ENCODE measurements at regions not wholly inside any gene's neighbourhood (a gene's known extent, or its start where the extent isn't known, plus 50 kb on each side); places are given as distances from the start of the nearest gene placed in this dataset.

GRCh38 chrX:98452456-98452855, 1568.7 kb downstream of the RPA4 start:
- Mint-ChIP-seq H3K27me3 (no peaks in the 10 kb centered on the region), H3K4me1 (ENCODE audit: low read depth) (no peaks in the 10 kb centered on the region), H3K36me3 (no peaks in the 10 kb centered on the region), H3K27ac (no peak overlapping the region), H3K4me3 (no peak overlapping the region), H3K9me3 (no peaks in the 10 kb centered on the region)
- CTCF ChIA-PET = no interaction called here
- intact Hi-C loops (cut with micrococcal nuclease) = no loop called here
- DNase-seq = no peak
- POLR2A ChIA-PET = no interaction called here

DNA sequence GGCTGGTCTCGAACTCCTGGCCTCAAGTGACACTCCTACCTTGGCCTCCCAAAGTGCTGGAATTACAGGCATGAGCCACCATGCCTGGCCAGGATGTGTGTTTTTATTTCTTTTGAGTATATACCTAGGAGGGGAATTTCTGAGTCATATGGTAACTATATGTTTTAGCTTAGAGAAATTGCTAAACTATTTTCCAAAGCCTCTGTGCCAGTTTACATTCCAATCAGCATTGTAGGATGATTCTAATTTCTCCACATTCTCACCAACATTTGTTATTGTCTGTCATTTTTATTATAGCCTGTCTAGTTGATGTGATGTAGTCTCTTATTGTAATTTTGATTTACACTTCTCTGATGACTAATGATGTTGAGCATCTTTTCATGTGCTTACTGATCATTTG, 1576.0 kb downstream of the RPA4 start:
- intact Hi-C loops (cut with micrococcal nuclease) = no loop called here
- CTCF ChIA-PET = no interaction called here
- DNase-seq = no peak
- Mint-ChIP-seq H3K4me3 (no peak overlapping the region), H3K4me1 (ENCODE audit: low read depth) (no peaks in the 10 kb centered on the region), H3K36me3 (no peaks in the 10 kb centered on the region), H3K27me3 (no peaks in the 10 kb centered on the region), H3K9me3 (no peaks in the 10 kb centered on the region), H3K27ac (no peak overlapping the region)
- POLR2A ChIA-PET = no interaction called here

- ChIA-PET CTCF (no interaction called here), POLR2A (no interaction called here)
- intact Hi-C loops (cut with micrococcal nuclease) = no loop called here
Observed at GRCh38 chrX:98480606-98481005, 1596.9 kb downstream of the RPA4 start.

DNA sequence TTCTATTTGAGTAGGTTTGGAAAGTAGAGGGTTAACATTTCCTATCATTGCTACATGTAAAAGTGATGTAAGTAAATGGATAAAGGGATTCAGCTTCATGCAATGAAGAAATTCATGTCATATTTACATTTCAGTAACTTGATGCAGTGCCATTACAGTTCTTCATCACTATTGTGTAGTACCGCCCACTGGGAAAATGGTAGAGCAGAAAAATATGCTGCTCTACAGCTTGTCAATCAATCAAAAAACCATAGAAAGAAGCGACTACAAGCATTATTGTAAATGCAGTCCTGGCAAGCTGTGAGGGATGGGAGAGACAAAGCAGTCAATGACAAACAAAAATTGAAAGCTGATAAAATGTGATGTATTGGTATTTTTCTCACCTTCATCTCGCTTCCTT, 1597.9 kb downstream of the RPA4 start:
- H3K4me1 Mint-ChIP-seq (ENCODE audit: low read depth) = no peaks in the 10 kb centered on the region
- POLR2A ChIA-PET = no interaction called here
- peaks cover 3% of the 10 kb centered on the region for H3K9me3 Mint-ChIP-seq
- no peak overlapping the region for H3K27ac Mint-ChIP-seq
- no peak overlapping the region for H3K4me3 Mint-ChIP-seq
- no peaks in the 10 kb centered on the region for H3K36me3 Mint-ChIP-seq
- no peak for DNase-seq
- intact Hi-C loops (cut with micrococcal nuclease) = no loop called here
- no peaks in the 10 kb centered on the region for H3K27me3 Mint-ChIP-seq
- CTCF ChIA-PET = no interaction called here

More at GRCh38 chrX:98480606-98481005, 1596.9 kb downstream of the RPA4 start:
- Mint-ChIP-seq H3K36me3 (no peaks in the 10 kb centered on the region), H3K27me3 (no peaks in the 10 kb centered on the region), H3K9me3 (peaks cover 3% of the 10 kb centered on the region), H3K27ac (no peak overlapping the region), H3K4me1 (ENCODE audit: low read depth) (no peaks in the 10 kb centered on the region), H3K4me3 (no peak overlapping the region)
- no peak for DNase-seq

GRCh38 chrX:98490670-98491069, 1607.0 kb downstream of the RPA4 start:
- POLR2A ChIA-PET = no interaction called here
- CTCF ChIA-PET = no interaction called here
- no peaks in the 10 kb centered on the region for H3K4me1 Mint-ChIP-seq (ENCODE audit: low read depth)

GRCh38 chrX:98501426-98501825, 1617.7 kb downstream of the RPA4 start:
- no peak overlapping the region for H3K27ac Mint-ChIP-seq

More at GRCh38 chrX:98490670-98491069, 1607.0 kb downstream of the RPA4 start:
- no peaks in the 10 kb centered on the region for H3K36me3 Mint-ChIP-seq
- no peak overlapping the region for H3K4me3 Mint-ChIP-seq
- no peak overlapping the region for H3K27ac Mint-ChIP-seq
- no peak for DNase-seq
- intact Hi-C loops (cut with micrococcal nuclease) = no loop called here
- peaks cover 4% of the 10 kb centered on the region for H3K9me3 Mint-ChIP-seq
- no peaks in the 10 kb centered on the region for H3K27me3 Mint-ChIP-seq

DNA sequence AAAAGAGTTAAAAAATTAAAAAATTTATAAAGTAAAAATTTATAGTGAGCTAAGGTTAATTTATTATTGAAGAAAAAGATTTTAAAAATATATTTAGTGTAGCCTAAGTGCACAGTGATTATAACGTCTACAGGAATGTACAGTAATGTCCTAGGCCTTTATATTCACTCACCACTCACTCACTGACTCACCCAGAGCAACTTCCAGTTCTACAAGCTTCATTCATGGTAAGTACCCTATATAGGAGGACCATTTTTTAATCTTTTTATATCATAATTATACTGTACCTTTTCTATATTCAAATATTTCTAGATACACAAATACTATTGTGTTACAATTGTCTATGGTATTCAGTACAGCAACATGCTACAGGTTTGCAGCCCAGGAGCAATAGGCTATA, 1623.2 kb downstream of the RPA4 start:
- no peak overlapping the region for H3K4me3 Mint-ChIP-seq
- H3K27me3 Mint-ChIP-seq = no peaks in the 10 kb centered on the region
- DNase-seq = no peak
- ChIA-PET POLR2A (no interaction called here), CTCF (no interaction called here)
- no peaks in the 10 kb centered on the region for H3K36me3 Mint-ChIP-seq
- intact Hi-C loops (cut with micrococcal nuclease) = no loop called here
- no peaks in the 10 kb centered on the region for H3K4me1 Mint-ChIP-seq (ENCODE audit: low read depth)
- H3K27ac Mint-ChIP-seq = no peak overlapping the region
- no peaks in the 10 kb centered on the region for H3K9me3 Mint-ChIP-seq

More at GRCh38 chrX:98501426-98501825, 1617.7 kb downstream of the RPA4 start:
- POLR2A ChIA-PET = no interaction called here
- H3K4me1 Mint-ChIP-seq (ENCODE audit: low read depth) = no peaks in the 10 kb centered on the region
- CTCF ChIA-PET = no interaction called here
- H3K4me3 Mint-ChIP-seq = no peak overlapping the region
- no peaks in the 10 kb centered on the region for H3K9me3 Mint-ChIP-seq
- DNase-seq = no peak
- no peaks in the 10 kb centered on the region for H3K36me3 Mint-ChIP-seq
- H3K27me3 Mint-ChIP-seq = no peaks in the 10 kb centered on the region
- intact Hi-C loops (cut with micrococcal nuclease) = no loop called here

GRCh38 chrX:98514032-98514431, 1630.3 kb downstream of the RPA4 start:
- Mint-ChIP-seq H3K4me3 (no peak overlapping the region), H3K36me3 (no peaks in the 10 kb centered on the region), H3K4me1 (ENCODE audit: low read depth) (no peaks in the 10 kb centered on the region), H3K27me3 (no peaks in the 10 kb centered on the region), H3K9me3 (no peaks in the 10 kb centered on the region), H3K27ac (no peak overlapping the region)
- POLR2A ChIA-PET = no interaction called here
- CTCF ChIA-PET = no interaction called here
- intact Hi-C loops (cut with micrococcal nuclease) = no loop called here
- DNase-seq = no peak

- Mint-ChIP-seq H3K27ac (no peak overlapping the region), H3K27me3 (no peaks in the 10 kb centered on the region), H3K36me3 (no peaks in the 10 kb centered on the region), H3K9me3 (no peaks in the 10 kb centered on the region), H3K4me1 (ENCODE audit: low read depth) (no peaks in the 10 kb centered on the region), H3K4me3 (no peak overlapping the region)
- intact Hi-C loops (cut with micrococcal nuclease) = no loop called here
- POLR2A ChIA-PET = no interaction called here
- CTCF ChIA-PET = no interaction called here
- DNase-seq = no peak
Observed at GRCh38 chrX:98516120-98516519, 1632.4 kb downstream of the RPA4 start.

DNA sequence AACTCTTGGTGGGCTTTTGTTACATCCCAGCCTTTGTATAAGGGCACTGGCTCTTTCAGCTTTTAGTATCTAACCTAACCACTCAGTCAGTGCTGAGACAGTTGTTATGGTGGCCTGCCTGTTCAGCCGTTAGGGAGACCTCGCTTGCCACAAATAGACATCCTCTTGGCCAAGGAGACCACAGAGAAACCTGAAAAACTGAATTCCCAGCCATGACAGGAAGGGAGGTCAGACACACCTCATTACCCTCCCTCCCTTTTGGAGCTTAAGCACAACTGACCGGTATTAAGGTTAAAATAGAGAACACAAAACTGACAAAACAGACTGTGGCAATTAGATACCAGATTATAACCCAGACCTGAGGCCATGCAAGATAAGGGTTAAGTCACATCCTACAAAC, 1639.3 kb downstream of the RPA4 start:
- Mint-ChIP-seq H3K4me1 (ENCODE audit: low read depth) (no peaks in the 10 kb centered on the region), H3K4me3 (no peak overlapping the region), H3K36me3 (no peaks in the 10 kb centered on the region), H3K27ac (no peak overlapping the region), H3K9me3 (no peaks in the 10 kb centered on the region), H3K27me3 (no peaks in the 10 kb centered on the region)
- intact Hi-C loops (cut with micrococcal nuclease) = no loop called here
- ChIA-PET POLR2A (no interaction called here), CTCF (no interaction called here)
- DNase-seq = no peak

GRCh38 chrX:98523521-98523920, 1639.8 kb downstream of the RPA4 start:
- H3K36me3 Mint-ChIP-seq = no peaks in the 10 kb centered on the region
- DNase-seq = no peak
- no peaks in the 10 kb centered on the region for H3K4me1 Mint-ChIP-seq (ENCODE audit: low read depth)
- no peaks in the 10 kb centered on the region for H3K27me3 Mint-ChIP-seq
- no peaks in the 10 kb centered on the region for H3K9me3 Mint-ChIP-seq
- intact Hi-C loops (cut with micrococcal nuclease) = no loop called here
- ChIA-PET CTCF (no interaction called here), POLR2A (no interaction called here)
- no peak overlapping the region for H3K27ac Mint-ChIP-seq
- H3K4me3 Mint-ChIP-seq = no peak overlapping the region

- intact Hi-C loops (cut with micrococcal nuclease) = no loop called here
- ChIA-PET CTCF (no interaction called here), POLR2A (no interaction called here)
- no peak for DNase-seq
- Mint-ChIP-seq H3K36me3 (no peaks in the 10 kb centered on the region), H3K9me3 (no peaks in the 10 kb centered on the region), H3K27ac (no peak overlapping the region), H3K27me3 (no peaks in the 10 kb centered on the region), H3K4me1 (ENCODE audit: low read depth) (no peaks in the 10 kb centered on the region), H3K4me3 (no peak overlapping the region)
Observed at GRCh38 chrX:98548519-98548918, 1664.8 kb downstream of the RPA4 start.

DNA sequence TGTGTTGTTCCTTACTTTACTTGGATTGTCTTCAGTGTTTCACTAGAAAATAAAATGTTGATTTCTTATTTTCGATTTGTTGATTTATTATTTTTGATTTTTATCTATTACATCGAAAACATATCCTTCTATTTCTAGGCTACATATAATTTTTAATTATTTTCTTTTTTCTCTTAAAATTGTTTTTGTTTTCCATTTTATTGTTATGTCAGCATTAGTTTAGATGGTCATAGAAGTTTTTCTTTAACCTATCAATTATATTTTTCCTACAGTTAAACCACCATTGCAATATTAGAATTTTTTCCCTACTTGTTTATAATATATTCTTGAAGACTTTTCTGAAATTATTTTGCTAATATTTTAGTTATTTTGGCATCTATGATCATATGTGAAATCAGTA, 1685.1 kb downstream of the RPA4 start:
- Mint-ChIP-seq H3K4me1 (ENCODE audit: low read depth) (no peaks in the 10 kb centered on the region), H3K36me3 (no peaks in the 10 kb centered on the region), H3K4me3 (no peak overlapping the region), H3K9me3 (no peaks in the 10 kb centered on the region), H3K27ac (no peak overlapping the region), H3K27me3 (no peaks in the 10 kb centered on the region)
- ChIA-PET CTCF (interaction anchor here (0.6 kb wide), 1 partner anchor 1133 kb away, joined by 3 read pairs; no protein-coding TSS in a partner anchor), POLR2A (no interaction called here)
- DNase-seq = no peak
- intact Hi-C loops (cut with micrococcal nuclease) = no loop called here

DNA sequence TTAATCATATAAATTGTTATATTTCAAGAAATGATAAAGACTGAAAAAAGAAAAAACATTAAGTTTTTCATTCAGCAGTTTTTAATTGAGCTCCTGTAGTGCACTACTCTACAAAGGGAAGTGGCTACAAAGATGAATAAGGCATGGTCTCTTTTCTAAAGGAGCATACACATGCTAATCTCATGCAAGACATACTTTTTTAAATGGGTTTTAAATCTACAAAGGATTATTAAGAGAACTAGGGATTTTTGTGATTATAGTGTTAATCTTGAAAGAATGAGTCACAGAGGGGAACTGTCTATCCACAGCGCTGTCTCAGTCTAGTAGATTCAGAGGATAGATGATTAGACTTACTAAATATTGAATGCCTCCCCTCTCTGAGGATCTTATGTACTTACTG, 1722.2 kb downstream of the RPA4 start:
- no peak overlapping the region for H3K27ac Mint-ChIP-seq
- intact Hi-C loops (cut with micrococcal nuclease) = no loop called here
- POLR2A ChIA-PET = no interaction called here
- no peaks in the 10 kb centered on the region for H3K4me1 Mint-ChIP-seq (ENCODE audit: low read depth)
- H3K9me3 Mint-ChIP-seq = no peaks in the 10 kb centered on the region
- no peak overlapping the region for H3K4me3 Mint-ChIP-seq
- no peaks in the 10 kb centered on the region for H3K27me3 Mint-ChIP-seq
- CTCF ChIA-PET = no interaction called here
- H3K36me3 Mint-ChIP-seq = no peaks in the 10 kb centered on the region
- DNase-seq = no peak

All from activated CD4-positive, alpha-beta memory T cell treated with anti-CD3 and anti-CD28 coated beads for 36 hours (primary cell).